Peyer's patch (tissue), 4 donors: ENCODE measurements at regions not wholly inside any gene's neighbourhood (a gene's known extent, or its start where the extent isn't known, plus 50 kb on each side); places are given as distances from the start of the nearest gene placed in this dataset.

Experiments
- CTCF ChIP-seq, 6 experiments: fragments of 450-650 bp in 4 of 6; fragments of 200-600 bp in 2 of 6; sonication (generic) in 1 of 6; IDR thresholded peaks; one replicate each; pipeline ENCODE4 v1.5.1; 2017 to 2019; ENCODE audit warnings: antibody characterized with exemption in 6 of 6, mild to moderate bottlenecking in 3 of 6, moderate library complexity in 1 of 6
- POLR2A ChIP-seq, 2 donors: fragments of 450-650 bp; IDR thresholded peaks; one replicate each; pipeline ENCODE4 v1.5.1; 2017; ENCODE audit warnings: antibody characterized with exemption in 2 of 2, mild to moderate bottlenecking in 2 of 2, moderate library complexity in 2 of 2

DNA sequence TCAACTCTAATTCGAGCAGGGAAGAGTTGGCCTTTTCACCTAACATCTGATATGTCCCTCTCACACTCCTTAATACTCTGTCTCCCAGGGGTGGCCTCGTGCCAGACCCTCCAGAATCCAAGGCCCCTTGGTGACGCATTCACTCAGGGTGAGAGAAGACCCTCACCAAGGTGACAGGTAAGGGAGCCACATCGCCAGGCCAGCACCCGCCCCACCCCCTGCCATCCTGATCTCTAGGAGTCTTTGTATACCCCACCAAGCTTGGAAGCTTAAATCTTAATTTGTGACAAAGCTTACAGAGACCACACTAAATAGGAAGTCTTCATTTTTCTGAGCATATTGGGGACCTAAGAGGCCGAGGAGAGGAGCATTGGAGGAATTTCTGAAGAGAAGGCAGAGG is 286.1 kb downstream of the IRF8 start:
- TF ChIP-seq CTCF (IDR thresholded peaks at IDR 0.05) (no peak), POLR2A (IDR thresholded peaks at IDR 0.05) (no peak)
